ENCODE measurements at regions not wholly inside any gene's neighbourhood (a gene's known extent, or its start where the extent isn't known, plus 50 kb on each side); places are given as distances from the start of the nearest gene placed in this dataset.

GRCh38 chr2:5976531-5977065 is 284.4 kb downstream of the SOX11 start:
- no peak overlapping the region for H3K9ac ChIP-seq (ENCODE audit: control insufficient read depth, extremely low read depth, insufficient read depth, low read length)
- dilution Hi-C loops (cut with MboI; ENCODE audit: extremely low pct_ligation_motif_present, low sequenced_read_pairs): no loop called here

GRCh38 chr2:5977477-5977876 is 285.3 kb downstream of the SOX11 start:
- Histone ChIP-seq H3K36me3 (ENCODE audit: control insufficient read depth in 2 of 2, extremely low read depth in 1 of 2, insufficient read depth in 2 of 2, low read length in 2 of 2) (no peaks in the 10 kb centered on the region), H3K27me3 (ENCODE audit: control insufficient read depth, extremely low read depth, insufficient read depth, low read length) (no peaks in the 10 kb centered on the region), H4K20me1 (ENCODE audit: control insufficient read depth, extremely low read depth, insufficient read depth, low read length) (no peaks in the 10 kb centered on the region), H3K9me1 (ENCODE audit: control insufficient read depth, extremely low read depth, insufficient read depth, low read length) (no peaks in the 10 kb centered on the region), H2AFZ (ENCODE audit: control insufficient read depth, low read length) (no peak overlapping the region), H3K4me2 (ENCODE audit: control insufficient read depth, extremely low read depth, insufficient read depth, low read depth, low read length) (no peak overlapping the region), H3K27ac (ENCODE audit: control insufficient read depth, insufficient read depth, low read length) (no peak overlapping the region), H3K4me3 (ENCODE audit: control insufficient read depth in 2 of 3, extremely low read depth in 1 of 3, insufficient read depth in 2 of 3, low read depth in 1 of 3, low read length in 3 of 3) (no peak overlapping the region), H3K9ac (ENCODE audit: control insufficient read depth, extremely low read depth, insufficient read depth, low read length) (no peak overlapping the region), H3K4me1 (ENCODE audit: control insufficient read depth, extremely low read depth, insufficient read depth, low read length) (no peaks in the 10 kb centered on the region), H3K79me2 (ENCODE audit: control insufficient read depth, insufficient read depth, low read length) (no peaks in the 10 kb centered on the region), H3K9me3 (ENCODE audit: control insufficient read depth, low read depth, low read length) (peaks cover 2% of the 10 kb centered on the region)
- dilution Hi-C loops (cut with MboI; ENCODE audit: extremely low pct_ligation_motif_present, low sequenced_read_pairs): no loop called here
- TF ChIP-seq EZH2 (IDR thresholded peaks at IDR 0.05; ENCODE audit: low read length) (no peak), CTCF (optimal IDR thresholded peaks at IDR 0.05 in 1 of 3, IDR thresholded peaks at IDR 0.05 in 1 of 3, conservative IDR thresholded peaks at IDR 0.05 in 1 of 3; ENCODE audit: extremely low read depth in 1 of 3, insufficient read depth in 2 of 3, low read length in 3 of 3) (no peak)
- DNase-seq (ENCODE audit: low read depth, low spot score): no peak
- FAIRE-seq: no peak

More at GRCh38 chr2:5976531-5977065, 284.4 kb downstream of the SOX11 start:
- no peak overlapping the region for H3K27ac ChIP-seq (ENCODE audit: control insufficient read depth, insufficient read depth, low read length)
- H3K9me1 ChIP-seq (ENCODE audit: control insufficient read depth, extremely low read depth, insufficient read depth, low read length): no peaks in the 10 kb centered on the region
- TF ChIP-seq EZH2 (IDR thresholded peaks at IDR 0.05; ENCODE audit: low read length): no peak
- TF ChIP-seq CTCF (optimal IDR thresholded peaks at IDR 0.05 in 1 of 3, IDR thresholded peaks at IDR 0.05 in 1 of 3, conservative IDR thresholded peaks at IDR 0.05 in 1 of 3; ENCODE audit: extremely low read depth in 1 of 3, insufficient read depth in 2 of 3, low read length in 3 of 3): no peak
- no peak overlapping the region for H3K4me2 ChIP-seq (ENCODE audit: control insufficient read depth, extremely low read depth, insufficient read depth, low read depth, low read length)
- H3K36me3 ChIP-seq (ENCODE audit: control insufficient read depth in 2 of 2, extremely low read depth in 1 of 2, insufficient read depth in 2 of 2, low read length in 2 of 2): no peaks in the 10 kb centered on the region
- FAIRE-seq (no peak), DNase-seq (ENCODE audit: low read depth, low spot score) (no peak)
- no peaks in the 10 kb centered on the region for H3K79me2 ChIP-seq (ENCODE audit: control insufficient read depth, insufficient read depth, low read length)
- peaks cover 2% of the 10 kb centered on the region for H3K9me3 ChIP-seq (ENCODE audit: control insufficient read depth, low read depth, low read length)
- no peak overlapping the region for H2AFZ ChIP-seq (ENCODE audit: control insufficient read depth, low read length)
- no peak overlapping the region for H3K4me3 ChIP-seq (ENCODE audit: control insufficient read depth in 2 of 3, extremely low read depth in 1 of 3, insufficient read depth in 2 of 3, low read depth in 1 of 3, low read length in 3 of 3)
- no peaks in the 10 kb centered on the region for H4K20me1 ChIP-seq (ENCODE audit: control insufficient read depth, extremely low read depth, insufficient read depth, low read length)
- no peaks in the 10 kb centered on the region for H3K27me3 ChIP-seq (ENCODE audit: control insufficient read depth, extremely low read depth, insufficient read depth, low read length)
- H3K4me1 ChIP-seq (ENCODE audit: control insufficient read depth, extremely low read depth, insufficient read depth, low read length): no peaks in the 10 kb centered on the region
